ENCODE measurements at regions not wholly inside any gene's neighbourhood (a gene's known extent, or its start where the extent isn't known, plus 50 kb on each side); places are given as distances from the start of the nearest gene placed in this dataset.

- TF ChIP-seq POLR2A (IDR thresholded peaks at IDR 0.05; ENCODE audit: low read length) (no peak), GATA1 (IDR thresholded peaks at IDR 0.05; ENCODE audit: low read depth, low read length) (no peak)
Measured at GRCh38 chr4:177948853-177949252, 506.6 kb upstream of the AGA start.

All from erythroblast (primary cell).